ENCODE measurements at regions not wholly inside any gene's neighbourhood (a gene's known extent, or its start where the extent isn't known, plus 50 kb on each side); places are given as distances from the start of the nearest gene placed in this dataset.

DNA sequence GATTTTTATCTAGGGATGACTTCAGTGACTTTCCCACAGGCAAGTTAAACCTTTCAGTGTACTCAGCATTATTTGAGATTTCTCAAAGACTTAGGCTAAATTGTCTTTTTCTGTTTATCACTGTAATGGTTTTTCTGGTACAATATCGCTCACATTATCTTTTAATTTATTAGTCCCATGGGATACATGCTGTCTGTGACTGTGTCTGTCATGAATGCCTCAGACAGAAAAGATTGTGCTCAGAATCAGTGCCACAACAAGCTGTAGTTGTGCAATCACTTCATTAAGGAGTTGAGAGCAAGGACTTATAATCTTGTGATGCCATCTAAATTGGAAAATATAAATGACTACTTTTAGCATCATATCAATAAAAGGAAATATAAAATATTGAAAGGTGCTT is 2374.2 kb upstream of the RAG2 start (continued):
- TF ChIP-seq, protein P1, sequence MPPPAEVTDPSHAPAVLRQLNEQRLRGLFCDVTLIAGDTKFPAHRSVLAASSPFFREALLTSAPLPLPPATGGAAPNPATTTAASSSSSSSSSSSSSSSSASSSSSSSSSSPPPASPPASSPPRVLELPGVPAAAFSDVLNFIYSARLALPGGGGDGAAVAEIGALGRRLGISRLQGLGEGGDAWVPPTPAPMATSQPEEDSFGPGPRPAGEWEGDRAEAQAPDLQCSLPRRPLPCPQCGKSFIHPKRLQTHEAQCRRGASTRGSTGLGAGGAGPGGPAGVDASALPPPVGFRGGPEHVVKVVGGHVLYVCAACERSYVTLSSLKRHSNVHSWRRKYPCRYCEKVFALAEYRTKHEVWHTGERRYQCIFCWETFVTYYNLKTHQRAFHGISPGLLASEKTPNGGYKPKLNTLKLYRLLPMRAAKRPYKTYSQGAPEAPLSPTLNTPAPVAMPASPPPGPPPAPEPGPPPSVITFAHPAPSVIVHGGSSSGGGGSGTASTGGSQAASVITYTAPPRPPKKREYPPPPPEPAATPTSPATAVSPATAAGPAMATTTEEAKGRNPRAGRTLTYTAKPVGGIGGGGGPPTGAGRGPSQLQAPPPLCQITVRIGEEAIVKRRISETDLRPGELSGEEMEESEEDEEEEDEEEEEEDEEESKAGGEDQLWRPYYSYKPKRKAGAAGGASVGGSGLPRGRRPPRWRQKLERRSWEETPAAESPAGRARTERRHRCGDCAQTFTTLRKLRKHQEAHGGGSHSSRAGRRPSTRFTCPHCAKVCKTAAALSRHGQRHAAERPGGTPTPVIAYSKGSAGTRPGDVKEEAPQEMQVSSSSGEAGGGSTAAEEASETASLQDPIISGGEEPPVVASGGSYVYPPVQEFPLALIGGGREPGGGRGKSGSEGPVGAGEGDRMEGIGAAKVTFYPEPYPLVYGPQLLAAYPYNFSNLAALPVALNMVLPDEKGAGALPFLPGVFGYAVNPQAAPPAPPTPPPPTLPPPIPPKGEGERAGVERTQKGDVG (CRISPR knock-in tag; IDR thresholded peaks at IDR 0.05): no peak

DNA sequence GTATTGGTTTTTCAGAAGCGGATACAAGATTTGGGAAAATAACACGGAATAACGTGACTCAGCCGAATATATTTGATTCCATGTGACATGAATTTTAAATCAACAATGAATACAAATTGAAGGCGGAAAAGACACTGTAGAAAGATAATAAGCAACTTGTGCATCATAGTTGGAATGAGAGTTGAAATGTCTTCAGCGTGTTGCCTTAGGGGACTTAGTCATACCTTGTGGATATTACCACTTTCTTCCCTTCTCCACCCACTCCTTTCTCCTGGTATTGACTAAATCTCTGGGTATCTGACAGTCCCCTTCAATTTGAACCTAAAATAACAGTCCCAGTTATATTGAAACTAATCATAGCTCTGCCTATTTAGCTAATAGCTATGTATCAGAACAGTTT is 2373.1 kb upstream of the RAG2 start:
- no peaks in the 10 kb centered on the region for H3K79me2 ChIP-seq (ENCODE audit: control insufficient read depth, insufficient read depth, low read length)
- CTCF ChIA-PET: interaction anchor here (0.7 kb wide), 1 partner anchor 8 kb away, joined by 3 read pairs; no protein-coding TSS in a partner anchor
- DNase-seq (ENCODE audit: low read depth, low spot score): no peak
- no peaks in the 10 kb centered on the region; the same call in 2 of the 3 replicates for H3K9me3 ChIP-seq (replicated peaks; ENCODE audit: control insufficient read depth, insufficient read depth, low read length)
- no peak overlapping the region for H3K4me2 ChIP-seq (ENCODE audit: control insufficient read depth, insufficient read depth)
- no peak for ATAC-seq
- intact Hi-C loops (cut with micrococcal nuclease; ENCODE audit: unreplicated experiment): no loop called here
- no peak for FAIRE-seq
- in situ Hi-C loops (cut with MboI): no loop called here
- no peaks in the 10 kb centered on the region for H3K27me3 ChIP-seq (replicated peaks in 1 of 2; ENCODE audit: control insufficient read depth in 2 of 2, insufficient read depth in 2 of 2, low read length in 1 of 2)
- POLR2A ChIA-PET: no interaction called here
- no peaks in the 10 kb centered on the region for H3K4me1 ChIP-seq (ENCODE audit: control insufficient read depth, insufficient read depth, low read length)
- BruUV-seq (replicated peaks): no TSS peak
- no peaks in the 10 kb centered on the region for H4K20me1 ChIP-seq (ENCODE audit: control insufficient read depth, insufficient read depth)
- no peak overlapping the region for H3K4me3 ChIP-seq
- TF ChIP-seq, protein P2, sequence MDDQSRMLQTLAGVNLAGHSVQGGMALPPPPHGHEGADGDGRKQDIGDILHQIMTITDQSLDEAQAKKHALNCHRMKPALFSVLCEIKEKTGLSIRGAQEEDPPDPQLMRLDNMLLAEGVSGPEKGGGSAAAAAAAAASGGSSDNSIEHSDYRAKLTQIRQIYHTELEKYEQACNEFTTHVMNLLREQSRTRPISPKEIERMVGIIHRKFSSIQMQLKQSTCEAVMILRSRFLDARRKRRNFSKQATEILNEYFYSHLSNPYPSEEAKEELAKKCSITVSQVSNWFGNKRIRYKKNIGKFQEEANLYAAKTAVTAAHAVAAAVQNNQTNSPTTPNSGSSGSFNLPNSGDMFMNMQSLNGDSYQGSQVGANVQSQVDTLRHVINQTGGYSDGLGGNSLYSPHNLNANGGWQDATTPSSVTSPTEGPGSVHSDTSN (IDR thresholded peaks at IDR 0.05; ENCODE audit: insufficient replicate concordance, low read depth, low read length): no peak
- H3K9ac ChIP-seq (ENCODE audit: control insufficient read depth, insufficient read depth, low read length): no peak overlapping the region
- WGBS (ENCODE audit: insufficient coverage, insufficient replicate concordance, low lambda C conversion rate, missing lambda C conversion rate): 34% methylated on average over 6 of the region's 6 CpGs
- RAD21 ChIA-PET (ENCODE audit: unreplicated experiment): no interaction called here
- SMC1A ChIA-PET (ENCODE audit: uncharacterized antibody, unreplicated experiment): no interaction called here
- H3K36me3 ChIP-seq (ENCODE audit: control insufficient read depth in 2 of 2, insufficient read depth in 2 of 2, low read length in 1 of 2): no peaks in the 10 kb centered on the region
- no peak overlapping the region for H3K27ac ChIP-seq (ENCODE audit: control insufficient read depth, insufficient read depth)
- H2AFZ ChIP-seq (ENCODE audit: control insufficient read depth, low read depth, low read length): no peak overlapping the region

Data from GM12878 (cell line).